ENCODE measurements at regions not wholly inside any gene's neighbourhood (a gene's known extent, or its start where the extent isn't known, plus 50 kb on each side); places are given as distances from the start of the nearest gene placed in this dataset.

GRCh38 chr11:129307162-129307561, 68.5 kb upstream of the BARX2 start:
- H3K4me1 ChIP-seq (replicated peaks in 1 of 4; ENCODE audit: control insufficient read depth in 3 of 4, insufficient read depth in 4 of 4, low read length in 3 of 4): no peaks in the 10 kb centered on the region
- no peaks in the 10 kb centered on the region for H3K79me1 ChIP-seq (ENCODE audit: low read depth, low read length)
- H3K27me3 ChIP-seq (replicated peaks in 1 of 4; ENCODE audit: control insufficient read depth in 3 of 4, extremely low read depth in 1 of 4, insufficient read depth in 3 of 4, low read length in 3 of 4): no peaks in the 10 kb centered on the region
- H2BK15ac ChIP-seq (ENCODE audit: low read length): no peak overlapping the region
- H3K79me2 ChIP-seq (ENCODE audit: control insufficient read depth in 1 of 2, insufficient read depth in 2 of 2, low read length in 2 of 2): no peaks in the 10 kb centered on the region
- no peak overlapping the region for H3K4me2 ChIP-seq (ENCODE audit: insufficient read depth in 1 of 2, low read depth in 2 of 2, low read length in 2 of 2)
- no peak overlapping the region for H3K23ac ChIP-seq (ENCODE audit: insufficient read length)
- H2BK20ac ChIP-seq (ENCODE audit: low read length): no peak overlapping the region
- no peaks in the 10 kb centered on the region for H3K36me3 ChIP-seq (ENCODE audit: control insufficient read depth in 2 of 4, insufficient read depth in 4 of 4, low read length in 3 of 4)
- no peak for FAIRE-seq
- H3K9me3 ChIP-seq (ENCODE audit: insufficient read depth in 2 of 2, low read depth in 1 of 2, low read length in 1 of 2): no peaks in the 10 kb centered on the region; a peak in 1 of 4 replicates
- TF ChIP-seq YY1 (IDR thresholded peaks at IDR 0.05; ENCODE audit: low read depth, low read length): no peak
- TF ChIP-seq, protein P1, sequence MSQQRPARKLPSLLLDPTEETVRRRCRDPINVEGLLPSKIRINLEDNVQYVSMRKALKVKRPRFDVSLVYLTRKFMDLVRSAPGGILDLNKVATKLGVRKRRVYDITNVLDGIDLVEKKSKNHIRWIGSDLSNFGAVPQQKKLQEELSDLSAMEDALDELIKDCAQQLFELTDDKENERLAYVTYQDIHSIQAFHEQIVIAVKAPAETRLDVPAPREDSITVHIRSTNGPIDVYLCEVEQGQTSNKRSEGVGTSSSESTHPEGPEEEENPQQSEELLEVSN (IDR thresholded peaks at IDR 0.05): no peak
- TF ChIP-seq ATF2 (IDR thresholded peaks at IDR 0.05; ENCODE audit: low read length): no peak
- no peak for TF ChIP-seq JUN (IDR thresholded peaks at IDR 0.05; ENCODE audit: low read depth, low read length)
- TF ChIP-seq KDM1A (IDR thresholded peaks at IDR 0.05; ENCODE audit: borderline replicate concordance, low read length): no peak
- H3K56ac ChIP-seq (replicated peaks; ENCODE audit: insufficient read length, low read depth, low read length): no peak overlapping the region
- H3K14ac ChIP-seq (ENCODE audit: insufficient read length): no peak overlapping the region
- H2BK120ac ChIP-seq (replicated peaks; ENCODE audit: low read depth, low read length): no peak overlapping the region
- no peak overlapping the region for H3K18ac ChIP-seq (ENCODE audit: extremely low read depth, low read length)
- H2BK12ac ChIP-seq (ENCODE audit: low read depth, low read length): no peak overlapping the region
- H3K9ac ChIP-seq (replicated peaks in 1 of 4; ENCODE audit: extremely low read depth in 1 of 4, low read depth in 3 of 4, low read length in 3 of 4): no peak overlapping the region
- no peak overlapping the region for H2AK5ac ChIP-seq (ENCODE audit: low read depth, low read length)
- 98% methylated on average over 3 of the region's 3 CpGs; no CpG with 5 or more reads in 1 of the 2 experiments for WGBS, 2 experiments (ENCODE audit: extremely low coverage in 1 of 2, insufficient coverage in 1 of 2, insufficient read length in 1 of 2, insufficient replicate concordance in 2 of 2, low coverage in 1 of 2, low lambda C conversion rate in 2 of 2, missing lambda C conversion rate in 1 of 2)
- H2AFZ ChIP-seq (ENCODE audit: low read length): no peak overlapping the region
- H3K23me2 ChIP-seq (ENCODE audit: low read depth, low read length): no peaks in the 10 kb centered on the region
- H4K8ac ChIP-seq (ENCODE audit: extremely low read depth, insufficient read depth, low read length): no peak overlapping the region
- no peak overlapping the region for H3K27ac ChIP-seq (ENCODE audit: low read depth, low read length)
- H4K5ac ChIP-seq (ENCODE audit: insufficient read length, low read depth, low read length): no peak overlapping the region
- ChIA-PET CTCF (ENCODE audit: partially characterized antibody) (interaction anchor here (0.6 to 3.9 kb wide), 2 partner anchors 9 to 160 kb away, joined by 3 to 15 read pairs; no protein-coding TSS in a partner anchor), POLR2A (ENCODE audit: partially characterized antibody) (no interaction called here)
- no peak for DNase-seq (ENCODE audit: low read depth in 1 of 2, low spot score in 2 of 2)
- H4K91ac ChIP-seq (replicated peaks; ENCODE audit: insufficient read length, low read length): no peak overlapping the region
- H3K4ac ChIP-seq (replicated peaks; ENCODE audit: insufficient read length, low read depth, low read length): no peak overlapping the region
- H3K4me3 ChIP-seq (ENCODE audit: extremely low read depth in 1 of 4, insufficient read depth in 2 of 4, low read depth in 3 of 4, low read length in 4 of 4): no peak overlapping the region
- H4K20me1 ChIP-seq (replicated peaks in 1 of 2; ENCODE audit: control insufficient read depth in 1 of 2, insufficient read depth in 2 of 2, low read length in 2 of 2): no peaks in the 10 kb centered on the region
- H2BK5ac ChIP-seq (ENCODE audit: low read depth, low read length): no peak overlapping the region

Measured in H1 (cell line).